Panc1 (cell line): ENCODE measurements at regions not wholly inside any gene's neighbourhood (a gene's known extent, or its start where the extent isn't known, plus 50 kb on each side); places are given as distances from the start of the nearest gene placed in this dataset.

ENCODE experiments used
- CTCF ChIP-seq: fragments of 450-650 bp; IDR thresholded peaks from 2 replicates; pipeline ENCODE4 v1.5.1; 2017; ENCODE audit warnings: mild to moderate bottlenecking
- POLR2AphosphoS5 ChIP-seq: IDR thresholded peaks from 2 replicates; pipeline ENCODE4 v1.6.1; 2012; ENCODE audit warnings: mild to moderate bottlenecking, low read depth, low read length, moderate library complexity
- REST ChIP-seq, 2 experiments: IDR thresholded peaks; 2 replicates each; pipeline ENCODE4 v1.6.1; 2011 to 2012; ENCODE audit warnings: low read depth in 2 of 2, control low read depth in 1 of 2, low read length in 1 of 2, mild to moderate bottlenecking in 1 of 2, moderate library complexity in 1 of 2; ENCODE audit not compliant: insufficient read depth in 1 of 2
- SIN3A ChIP-seq: IDR thresholded peaks from 2 replicates; pipeline ENCODE4 v1.6.1; 2012; ENCODE audit warnings: low read depth, mild to moderate bottlenecking, low read length, moderate library complexity, borderline replicate concordance; ENCODE audit not compliant: insufficient read depth

DNA sequence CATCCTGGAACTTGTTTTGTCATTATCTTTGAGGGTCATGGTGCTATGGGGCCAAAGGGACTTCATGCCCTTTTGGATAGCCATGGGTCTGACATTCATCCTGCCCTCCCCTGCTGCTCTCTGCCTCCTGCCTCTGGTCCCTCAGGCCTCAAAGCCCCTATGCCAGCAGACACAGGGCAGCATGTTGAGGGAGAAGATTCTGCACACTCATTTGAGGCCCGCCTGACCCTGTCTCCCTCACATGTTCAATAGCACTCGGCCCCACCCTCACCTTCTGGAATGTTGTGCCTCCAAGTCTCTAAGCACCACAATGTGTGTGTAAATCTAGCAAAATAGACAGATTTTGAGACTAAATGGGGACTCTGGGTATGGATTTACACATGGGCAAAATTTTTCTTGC, 178.7 kb upstream of the ANKRD28 start:
- no peak for TF ChIP-seq CTCF
- TF ChIP-seq POLR2AphosphoS5, result no peak
- no peak for TF ChIP-seq SIN3A
- no peak for TF ChIP-seq REST (IDR thresholded peaks at IDR 0.05; ENCODE audit: insufficient read depth in 1 of 2, low read depth in 2 of 2, low read length in 1 of 2)
